Stimulated activated memory B cell treated with anti-CD40 and anti-IgM and Interleukin-4, amounts not matched to agents 10 μg/mL and 1 μg/mL and 100 μg/mL, for 72 hours (primary cell): ENCODE measurements at regions not wholly inside any gene's neighbourhood (a gene's known extent, or its start where the extent isn't known, plus 50 kb on each side); places are given as distances from the start of the nearest gene placed in this dataset.
"Not testable (repeated sequence)": the region's sequence is repeated elsewhere in the genome, so short reads cannot be mapped to it uniquely, and the experiment has no call there.

ENCODE experiments used
- ATAC-seq: fragments of 150-1000 bp; cut with Tn5 transposase; 2 replicates; pipeline ENCODE4 v1.10.0; 2021
- H3K27ac Mint-ChIP-seq: one replicate; pipeline ENCODE4 v1.8.0; 2022; ENCODE audit warnings: mild to moderate bottlenecking, mixed read lengths
- H3K27me3 Mint-ChIP-seq: one replicate; pipeline ENCODE4 v1.8.0; 2022; ENCODE audit warnings: mixed read lengths
- H3K36me3 Mint-ChIP-seq: one replicate; pipeline ENCODE4 v1.8.0; 2022; ENCODE audit warnings: mixed read lengths
- H3K4me1 Mint-ChIP-seq: one replicate; pipeline ENCODE4 v1.8.0; 2022; ENCODE audit warnings: mixed read lengths
- H3K4me3 Mint-ChIP-seq: one replicate; pipeline ENCODE4 v1.8.0; 2022; ENCODE audit warnings: mild to moderate bottlenecking, moderate library complexity, mixed read lengths
- H3K9me3 Mint-ChIP-seq: one replicate; pipeline ENCODE4 v1.8.0; 2022; ENCODE audit warnings: mixed read lengths

DNA sequence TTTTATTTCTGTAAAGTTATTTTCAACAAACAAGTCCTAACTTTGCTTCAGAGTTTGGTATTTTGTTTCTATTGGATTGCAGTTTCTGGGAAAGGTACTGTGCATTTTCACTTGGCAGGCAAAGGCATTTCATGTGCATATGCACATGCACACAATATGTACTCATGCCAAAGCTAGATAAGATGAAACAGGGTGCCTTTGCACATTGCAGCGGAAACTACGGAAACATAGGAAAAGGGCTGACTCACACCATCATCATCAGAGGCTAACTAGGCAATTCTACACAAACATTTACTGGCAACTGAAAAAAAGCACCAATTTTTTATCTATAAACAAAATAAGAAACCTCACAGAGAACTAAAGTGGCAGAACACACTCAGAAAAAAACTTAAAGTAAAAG lies 550.6 kb upstream of the NECTIN3 start:
- Mint-ChIP-seq H3K4me3 (no peak overlapping the region), H3K4me1 (no peaks in the 10 kb centered on the region)
- ATAC-seq: no peak

DNA sequence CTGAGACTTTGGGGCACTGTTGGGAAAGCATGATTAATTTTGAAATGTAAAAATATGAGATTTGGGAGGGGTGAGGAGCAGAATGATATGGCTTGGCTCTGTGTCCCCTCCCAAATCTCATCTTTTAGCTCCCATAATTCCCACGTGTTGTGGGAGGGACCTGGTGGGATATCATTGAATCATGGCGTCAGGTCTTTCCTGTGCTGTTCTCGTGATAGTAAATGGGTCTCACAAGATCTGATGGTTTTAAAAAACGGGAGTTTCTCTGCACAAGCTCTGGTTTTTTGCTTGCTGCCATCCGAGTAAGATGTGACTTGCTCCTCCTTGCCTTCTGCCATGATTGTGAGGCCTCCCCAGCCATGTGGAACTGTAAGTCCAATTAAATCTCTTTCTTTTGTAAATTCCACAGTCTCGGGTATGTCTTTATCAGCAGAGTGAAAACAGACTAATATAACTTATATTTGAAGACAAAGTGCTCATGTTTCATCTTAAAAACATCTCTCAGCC lies 546.0 kb upstream of the NECTIN3 start:
- ATAC-seq, H3K9me3 Mint-ChIP-seq, H3K4me1 Mint-ChIP-seq, H3K4me3 Mint-ChIP-seq, H3K27ac Mint-ChIP-seq, H3K27me3 Mint-ChIP-seq, H3K36me3 Mint-ChIP-seq: not testable (repeated sequence)

More for the DNA sequence above, 550.6 kb upstream of the NECTIN3 start:
- Mint-ChIP-seq H3K36me3 (no peaks in the 10 kb centered on the region), H3K27me3 (no peaks in the 10 kb centered on the region), H3K9me3 (peaks cover 4% of the 10 kb centered on the region), H3K27ac (no peak overlapping the region)

DNA sequence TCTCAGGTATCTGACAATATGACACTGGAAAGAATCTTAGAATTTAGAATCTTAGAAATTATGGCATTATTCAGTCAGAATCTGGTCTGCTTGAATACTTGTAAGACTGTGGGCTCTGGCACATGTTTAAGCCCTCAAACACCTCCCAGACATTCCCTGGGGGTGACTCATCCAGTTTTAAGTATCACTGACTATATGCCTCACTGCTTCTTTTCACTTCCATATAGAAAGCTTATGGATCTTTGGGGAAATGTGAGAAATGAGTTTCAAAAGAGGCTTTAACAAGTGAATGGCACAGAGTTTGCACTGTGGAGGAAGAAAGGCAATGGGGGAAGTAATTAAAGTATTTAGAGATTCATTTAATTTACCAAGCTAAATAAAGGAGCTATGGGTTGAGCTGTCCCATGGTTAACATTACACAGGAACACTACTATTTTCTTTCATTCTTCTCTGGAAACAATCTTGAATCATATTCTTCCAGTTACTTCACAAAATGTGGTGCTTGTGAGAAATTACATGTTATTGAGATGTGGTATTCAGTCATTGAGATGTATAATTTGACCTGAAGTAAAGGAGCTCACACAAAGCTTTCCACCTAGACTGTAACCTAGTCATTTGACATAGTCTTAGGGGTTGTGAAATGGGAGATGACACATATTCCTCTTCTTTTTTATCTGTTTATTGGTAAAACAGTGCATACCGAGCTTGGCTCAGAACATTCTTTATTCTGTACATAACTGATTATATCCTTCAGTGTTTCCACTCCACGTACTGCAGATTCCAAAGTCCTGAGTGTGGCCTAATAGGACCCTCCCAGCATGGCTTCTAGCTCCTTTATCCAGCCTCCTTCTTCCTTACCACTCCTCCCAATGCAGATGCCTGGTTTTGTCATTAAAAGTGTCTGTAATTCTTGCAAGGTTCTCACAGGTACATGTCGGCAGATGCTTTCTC lies 544.6 kb upstream of the NECTIN3 start:
- Mint-ChIP-seq H3K4me3 (no peak overlapping the region), H3K36me3 (no peaks in the 10 kb centered on the region), H3K27me3 (no peaks in the 10 kb centered on the region), H3K27ac (no peak overlapping the region), H3K9me3 (no peaks in the 10 kb centered on the region), H3K4me1 (no peaks in the 10 kb centered on the region)
- ATAC-seq: no peak

DNA sequence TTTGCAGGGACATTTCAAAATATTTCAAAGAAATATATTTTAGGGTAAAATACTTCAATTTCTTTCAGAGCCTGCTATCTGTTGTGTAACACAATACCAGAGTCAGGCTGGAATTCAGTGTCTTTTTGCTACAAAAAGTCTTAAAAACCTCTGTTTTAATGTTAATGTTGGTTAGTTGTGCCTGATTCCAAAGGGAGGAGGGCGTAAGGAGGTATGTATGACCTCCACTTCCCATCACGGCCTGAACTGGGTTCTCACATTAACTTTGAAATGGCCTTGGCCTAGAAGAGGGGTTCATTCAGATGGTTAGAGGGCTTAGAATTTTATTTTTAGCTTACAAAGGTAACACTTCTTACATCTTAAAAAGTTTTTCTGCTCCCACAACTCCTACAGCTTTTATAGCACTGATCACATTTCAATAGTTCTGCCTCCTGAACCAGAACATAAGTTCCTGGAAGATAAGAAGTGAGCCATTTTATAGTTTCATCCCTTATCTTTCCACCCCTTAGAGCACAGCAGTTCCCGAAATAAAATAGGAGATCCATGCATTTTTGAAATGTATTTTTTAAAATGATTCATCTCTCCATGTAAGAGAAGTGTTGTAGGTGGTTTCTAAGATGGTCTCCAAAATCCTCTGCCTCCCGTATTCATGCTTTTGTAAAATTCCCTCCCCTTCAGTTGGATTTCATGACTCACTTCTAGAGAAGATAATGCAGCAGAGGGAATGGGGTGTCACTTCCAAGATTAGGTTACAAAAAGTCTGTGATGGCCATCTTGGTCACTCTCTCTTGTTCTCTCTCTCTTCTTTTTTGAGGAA lies 543.1 kb upstream of the NECTIN3 start:
- Mint-ChIP-seq H3K9me3 (no peaks in the 10 kb centered on the region), H3K36me3 (no peaks in the 10 kb centered on the region), H3K4me1 (no peaks in the 10 kb centered on the region), H3K4me3 (no peak overlapping the region), H3K27ac (no peak overlapping the region), H3K27me3 (no peaks in the 10 kb centered on the region)
- no peak for ATAC-seq

- Mint-ChIP-seq H3K27me3 (no peaks in the 10 kb centered on the region), H3K9me3 (no peaks in the 10 kb centered on the region), H3K4me3 (no peak overlapping the region), H3K36me3 (no peaks in the 10 kb centered on the region), H3K27ac (no peak overlapping the region), H3K4me1 (no peaks in the 10 kb centered on the region)
- ATAC-seq: no peak
Observed at GRCh38 chr3:110530902-110531301, 540.7 kb upstream of the NECTIN3 start.

- ATAC-seq: no peak
- no peaks in the 10 kb centered on the region for H3K27me3 Mint-ChIP-seq
- no peak overlapping the region for H3K4me3 Mint-ChIP-seq
- no peaks in the 10 kb centered on the region for H3K4me1 Mint-ChIP-seq
- H3K27ac Mint-ChIP-seq: no peak overlapping the region
- H3K36me3 Mint-ChIP-seq: no peaks in the 10 kb centered on the region
- no peaks in the 10 kb centered on the region for H3K9me3 Mint-ChIP-seq
Observed at GRCh38 chr3:110533089-110533488, 538.5 kb upstream of the NECTIN3 start.

- H3K27me3 Mint-ChIP-seq: no peaks in the 10 kb centered on the region
- H3K27ac Mint-ChIP-seq: no peak overlapping the region
- no peak for ATAC-seq
- H3K4me1 Mint-ChIP-seq: no peaks in the 10 kb centered on the region
- H3K9me3 Mint-ChIP-seq: no peaks in the 10 kb centered on the region
- no peak overlapping the region for H3K4me3 Mint-ChIP-seq
- no peaks in the 10 kb centered on the region for H3K36me3 Mint-ChIP-seq
Observed at GRCh38 chr3:110542552-110543150, 529.0 kb upstream of the NECTIN3 start.

DNA sequence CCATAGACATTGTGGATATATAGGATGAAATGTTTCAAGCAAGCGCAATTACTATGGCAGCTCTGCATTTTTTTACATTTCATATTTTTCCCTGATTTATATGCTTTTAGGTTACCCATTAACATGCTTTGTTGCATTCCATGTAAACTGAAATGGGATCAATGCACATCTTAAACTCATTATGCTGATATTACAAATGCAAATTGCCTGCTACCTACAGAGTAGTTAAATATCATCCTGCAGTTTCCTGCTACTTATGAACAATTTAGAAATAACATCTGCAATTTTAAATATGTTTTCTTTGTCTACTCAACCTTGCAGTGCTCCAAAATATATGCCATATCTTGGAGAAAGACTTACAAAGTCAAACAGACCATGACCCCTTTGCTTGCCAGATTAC lies 526.9 kb upstream of the NECTIN3 start:
- Mint-ChIP-seq H3K36me3 (no peaks in the 10 kb centered on the region), H3K4me1 (no peaks in the 10 kb centered on the region), H3K4me3 (no peak overlapping the region), H3K9me3 (no peaks in the 10 kb centered on the region), H3K27ac (no peak overlapping the region), H3K27me3 (no peaks in the 10 kb centered on the region)
- ATAC-seq: no peak

- H3K27me3 Mint-ChIP-seq: no peaks in the 10 kb centered on the region
- no peaks in the 10 kb centered on the region for H3K36me3 Mint-ChIP-seq
- no peak overlapping the region for H3K4me3 Mint-ChIP-seq
- H3K4me1 Mint-ChIP-seq: no peaks in the 10 kb centered on the region
- no peak overlapping the region for H3K27ac Mint-ChIP-seq
- no peak for ATAC-seq
- H3K9me3 Mint-ChIP-seq: peaks cover 11% of the 10 kb centered on the region
Observed at GRCh38 chr3:110550511-110550910, 521.1 kb upstream of the NECTIN3 start.

DNA sequence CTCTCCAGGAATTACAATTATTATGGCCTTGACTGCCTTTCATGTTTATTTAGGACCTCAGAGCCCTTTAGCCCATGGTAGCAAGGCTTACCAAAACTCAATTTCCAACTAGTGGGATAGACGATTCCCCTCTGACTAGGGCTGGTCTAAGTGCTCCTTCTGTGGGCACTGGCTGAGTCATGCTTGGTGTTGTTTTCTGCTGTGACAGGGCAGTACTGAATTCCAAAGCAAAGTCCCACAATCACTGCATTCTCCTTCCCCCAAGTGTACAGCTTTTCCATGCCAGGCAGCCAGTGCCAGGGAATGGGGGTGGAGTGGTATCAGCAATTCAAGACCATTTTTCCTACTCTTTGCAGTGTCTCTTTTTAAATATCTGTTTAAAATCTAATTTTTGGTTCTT lies 509.0 kb upstream of the NECTIN3 start:
- H3K27me3 Mint-ChIP-seq: no peaks in the 10 kb centered on the region
- peaks cover 3% of the 10 kb centered on the region for H3K9me3 Mint-ChIP-seq
- no peak for ATAC-seq
- H3K27ac Mint-ChIP-seq: no peak overlapping the region
- no peak overlapping the region for H3K4me3 Mint-ChIP-seq
- H3K4me1 Mint-ChIP-seq: no peaks in the 10 kb centered on the region
- no peaks in the 10 kb centered on the region for H3K36me3 Mint-ChIP-seq

DNA sequence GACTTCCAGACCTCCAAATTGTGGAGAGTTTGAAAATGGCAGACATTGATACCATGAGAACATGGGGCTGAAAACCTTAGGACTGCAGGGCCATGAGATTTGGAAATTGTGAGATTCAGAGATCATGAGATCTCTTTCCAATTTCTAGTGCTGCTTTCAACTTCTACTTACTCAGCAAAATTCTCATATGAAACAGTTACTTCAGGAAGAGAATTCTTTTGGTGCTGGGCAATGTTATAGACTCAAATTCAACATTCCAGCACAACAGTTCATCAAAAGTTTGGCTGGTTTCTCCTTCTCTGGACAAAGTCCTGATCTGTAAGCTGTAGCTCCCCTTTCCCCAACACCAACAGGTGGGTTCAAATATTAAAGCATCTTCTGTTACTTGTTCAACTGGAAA lies 506.9 kb upstream of the NECTIN3 start:
- Mint-ChIP-seq H3K27me3 (no peaks in the 10 kb centered on the region), H3K9me3 (peaks cover 3% of the 10 kb centered on the region), H3K36me3 (no peaks in the 10 kb centered on the region), H3K27ac (no peak overlapping the region), H3K4me3 (no peak overlapping the region), H3K4me1 (no peaks in the 10 kb centered on the region)
- no peak for ATAC-seq

GRCh38 chr3:110567029-110567428 lies 504.6 kb upstream of the NECTIN3 start:
- H3K27me3 Mint-ChIP-seq: no peaks in the 10 kb centered on the region
- H3K4me3 Mint-ChIP-seq: no peak overlapping the region
- no peak for ATAC-seq
- H3K27ac Mint-ChIP-seq: no peak overlapping the region
- H3K4me1 Mint-ChIP-seq: no peaks in the 10 kb centered on the region
- H3K36me3 Mint-ChIP-seq: no peaks in the 10 kb centered on the region
- no peaks in the 10 kb centered on the region for H3K9me3 Mint-ChIP-seq

GRCh38 chr3:110568246-110568645 lies 503.4 kb upstream of the NECTIN3 start:
- no peak for ATAC-seq
- Mint-ChIP-seq H3K27me3 (no peaks in the 10 kb centered on the region), H3K4me3 (no peak overlapping the region), H3K4me1 (no peaks in the 10 kb centered on the region), H3K36me3 (no peaks in the 10 kb centered on the region), H3K27ac (no peak overlapping the region), H3K9me3 (no peaks in the 10 kb centered on the region)

DNA sequence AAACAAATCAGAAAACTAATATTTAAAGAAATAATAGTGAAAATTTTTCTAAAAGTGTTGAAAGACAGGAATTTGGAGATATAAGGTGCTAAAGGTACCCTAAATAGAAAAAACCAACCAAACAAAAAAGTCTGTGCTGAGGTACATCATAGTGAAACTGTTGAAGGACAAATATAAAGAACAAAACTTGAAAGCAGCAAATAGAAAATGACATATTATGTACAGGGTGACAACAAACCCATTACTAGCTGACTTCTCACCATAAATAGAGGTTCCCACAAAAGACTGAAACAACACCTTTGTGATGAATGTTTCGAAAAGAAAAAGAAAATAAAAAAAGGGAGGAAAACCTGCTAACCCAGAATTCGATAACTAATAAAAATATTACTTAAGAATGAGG lies 502.5 kb upstream of the NECTIN3 start:
- no peak for ATAC-seq
- Mint-ChIP-seq H3K27me3 (no peaks in the 10 kb centered on the region), H3K4me1 (no peaks in the 10 kb centered on the region), H3K36me3 (no peaks in the 10 kb centered on the region), H3K27ac (no peak overlapping the region), H3K4me3 (no peak overlapping the region), H3K9me3 (peaks cover under 1% of the 10 kb centered on the region)

DNA sequence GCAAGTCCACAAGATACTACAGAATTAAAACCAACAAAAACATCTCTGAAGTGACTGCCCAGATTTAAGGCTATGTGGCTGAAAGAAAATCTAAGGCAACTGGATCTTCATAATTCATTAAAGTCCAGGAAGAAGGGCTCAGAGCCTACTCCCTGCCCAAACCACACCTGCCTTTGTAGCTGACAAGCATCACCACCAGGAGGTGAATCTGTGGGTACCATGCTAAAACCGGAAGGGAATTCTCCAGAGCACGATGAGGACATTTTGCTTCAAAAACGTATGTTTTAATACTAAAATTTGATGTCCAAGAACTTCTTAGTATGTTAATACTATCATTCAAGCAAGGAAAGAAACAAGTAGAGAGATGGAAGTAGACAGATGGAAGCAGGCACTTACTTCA lies 495.9 kb upstream of the NECTIN3 start:
- no peaks in the 10 kb centered on the region for H3K36me3 Mint-ChIP-seq
- H3K27ac Mint-ChIP-seq: no peak overlapping the region
- H3K9me3 Mint-ChIP-seq: peaks cover 3% of the 10 kb centered on the region
- no peak for ATAC-seq
- H3K27me3 Mint-ChIP-seq: no peaks in the 10 kb centered on the region
- H3K4me3 Mint-ChIP-seq: no peak overlapping the region
- H3K4me1 Mint-ChIP-seq: no peaks in the 10 kb centered on the region
